ENCODE measurements at regions not wholly inside any gene's neighbourhood (a gene's known extent, or its start where the extent isn't known, plus 50 kb on each side); places are given as distances from the start of the nearest gene placed in this dataset.

DNA sequence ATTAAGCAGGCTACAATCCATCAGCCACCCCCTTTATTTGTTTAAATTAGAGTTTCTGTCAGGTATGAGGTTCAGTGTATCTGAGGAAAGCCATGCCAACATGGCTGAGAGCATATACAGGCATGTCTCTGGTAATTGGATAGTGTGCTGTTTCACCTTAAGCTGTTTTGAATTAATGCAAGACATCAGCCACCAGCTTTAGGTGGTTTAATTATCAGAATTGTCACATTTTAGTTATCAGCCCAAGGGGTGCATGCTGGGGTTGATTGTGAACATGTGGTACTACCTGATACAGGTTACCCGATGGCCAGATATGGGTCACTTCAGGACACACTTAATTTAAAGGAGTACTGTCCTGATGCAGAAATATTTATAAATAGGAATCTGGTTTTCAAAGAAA, 353.2 kb upstream of the TENM3 start:
- DNase-seq, result no peak
- Histone ChIP-seq H3K4me1 (ENCODE audit: control insufficient read depth in 1 of 2, insufficient read depth in 2 of 2, low read length in 2 of 2) (no peaks in the 10 kb centered on the region), H3K79me2 (ENCODE audit: insufficient read depth, low read length) (no peaks in the 10 kb centered on the region), H3K36me3 (replicated peaks in 1 of 2; ENCODE audit: control insufficient read depth in 1 of 2, insufficient read depth in 2 of 2, low read length in 2 of 2) (no peaks in the 10 kb centered on the region), H3K9me3 (replicated peaks in 1 of 2; ENCODE audit: control insufficient read depth in 1 of 2, insufficient read depth in 1 of 2, low read length in 2 of 2) (peaks cover 0 to 9% of the 10 kb centered on the region in 2 donors), H3K27ac (ENCODE audit: low read depth in 1 of 2, low read length in 2 of 2) (no peak overlapping the region), H3K4me3 (replicated peaks in 1 of 3; ENCODE audit: low read depth in 2 of 3, low read length in 3 of 3) (no peak overlapping the region), H2AFZ (ENCODE audit: insufficient read depth, low read depth, low read length, poor library complexity, severe bottlenecking) (no peak overlapping the region), H3K4me2 (replicated peaks; ENCODE audit: extremely low read depth, low read length, poor library complexity, severe bottlenecking) (no peak overlapping the region), H4K20me1 (ENCODE audit: insufficient read depth, low read length) (no peaks in the 10 kb centered on the region), H3K27me3 (ENCODE audit: control insufficient read depth in 2 of 2, insufficient read depth in 2 of 2, low read length in 2 of 2) (no peaks in the 10 kb centered on the region), H3K9ac (ENCODE audit: insufficient read depth, low read length, poor library complexity, severe bottlenecking) (no peak overlapping the region)
- no peak overlapping the region for H3K4me3 Mint-ChIP-seq
- TF ChIP-seq, protein P1, sequence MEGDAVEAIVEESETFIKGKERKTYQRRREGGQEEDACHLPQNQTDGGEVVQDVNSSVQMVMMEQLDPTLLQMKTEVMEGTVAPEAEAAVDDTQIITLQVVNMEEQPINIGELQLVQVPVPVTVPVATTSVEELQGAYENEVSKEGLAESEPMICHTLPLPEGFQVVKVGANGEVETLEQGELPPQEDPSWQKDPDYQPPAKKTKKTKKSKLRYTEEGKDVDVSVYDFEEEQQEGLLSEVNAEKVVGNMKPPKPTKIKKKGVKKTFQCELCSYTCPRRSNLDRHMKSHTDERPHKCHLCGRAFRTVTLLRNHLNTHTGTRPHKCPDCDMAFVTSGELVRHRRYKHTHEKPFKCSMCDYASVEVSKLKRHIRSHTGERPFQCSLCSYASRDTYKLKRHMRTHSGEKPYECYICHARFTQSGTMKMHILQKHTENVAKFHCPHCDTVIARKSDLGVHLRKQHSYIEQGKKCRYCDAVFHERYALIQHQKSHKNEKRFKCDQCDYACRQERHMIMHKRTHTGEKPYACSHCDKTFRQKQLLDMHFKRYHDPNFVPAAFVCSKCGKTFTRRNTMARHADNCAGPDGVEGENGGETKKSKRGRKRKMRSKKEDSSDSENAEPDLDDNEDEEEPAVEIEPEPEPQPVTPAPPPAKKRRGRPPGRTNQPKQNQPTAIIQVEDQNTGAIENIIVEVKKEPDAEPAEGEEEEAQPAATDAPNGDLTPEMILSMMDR (IDR thresholded peaks at IDR 0.05), result no peak
- no peaks in the 10 kb centered on the region for H3K27me3 Mint-ChIP-seq (ENCODE audit: low read depth in 3 of 3)
- intact Hi-C loops (cut with micrococcal nuclease), result no loop called here
- no peak overlapping the region for H3K27ac Mint-ChIP-seq
- no peaks in the 10 kb centered on the region for H3K36me3 Mint-ChIP-seq
- WGBS (ENCODE audit: insufficient coverage), result no CpG with 5 or more reads among the region's 1 CpG
- H3K9me3 Mint-ChIP-seq, result peaks cover 0 to 9% (median 2%) of the 10 kb centered on the region in 7 donors
- no peaks in the 10 kb centered on the region for H3K4me1 Mint-ChIP-seq

DNA sequence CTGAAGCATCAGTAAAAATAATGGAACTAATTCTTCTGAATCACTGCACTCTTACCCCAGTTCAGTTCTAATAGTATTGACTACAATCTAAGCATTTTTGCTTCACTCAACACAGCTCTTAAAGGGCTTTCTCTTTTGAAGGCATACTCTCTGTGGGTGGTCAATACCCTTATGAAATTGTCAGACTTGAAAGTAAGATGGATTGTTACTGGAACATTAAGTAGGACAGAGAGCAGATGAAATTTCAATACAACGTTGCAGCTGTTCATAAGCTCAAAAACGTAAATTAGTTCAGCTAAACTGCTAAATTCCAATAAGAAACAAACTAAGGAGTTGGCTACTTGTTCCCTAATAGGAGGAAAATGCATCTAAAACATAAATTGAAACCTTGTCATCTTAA, 352.3 kb upstream of the TENM3 start:
- H3K27ac Mint-ChIP-seq, result no peak overlapping the region
- intact Hi-C loops (cut with micrococcal nuclease), result no loop called here

More for the DNA sequence above, 352.3 kb upstream of the TENM3 start:
- Histone ChIP-seq H3K4me3 (replicated peaks in 1 of 3; ENCODE audit: low read depth in 2 of 3, low read length in 3 of 3) (no peak overlapping the region), H2AFZ (ENCODE audit: insufficient read depth, low read depth, low read length, poor library complexity, severe bottlenecking) (no peak overlapping the region), H3K9me3 (replicated peaks in 1 of 2; ENCODE audit: control insufficient read depth in 1 of 2, insufficient read depth in 1 of 2, low read length in 2 of 2) (peaks cover 0 to 9% of the 10 kb centered on the region in 2 donors), H3K4me1 (ENCODE audit: control insufficient read depth in 1 of 2, insufficient read depth in 2 of 2, low read length in 2 of 2) (no peaks in the 10 kb centered on the region), H3K4me2 (replicated peaks; ENCODE audit: extremely low read depth, low read length, poor library complexity, severe bottlenecking) (no peak overlapping the region), H4K20me1 (ENCODE audit: insufficient read depth, low read length) (no peaks in the 10 kb centered on the region), H3K36me3 (replicated peaks in 1 of 2; ENCODE audit: control insufficient read depth in 1 of 2, insufficient read depth in 2 of 2, low read length in 2 of 2) (no peaks in the 10 kb centered on the region), H3K9ac (ENCODE audit: insufficient read depth, low read length, poor library complexity, severe bottlenecking) (no peak overlapping the region), H3K27me3 (ENCODE audit: control insufficient read depth in 2 of 2, insufficient read depth in 2 of 2, low read length in 2 of 2) (no peaks in the 10 kb centered on the region), H3K79me2 (ENCODE audit: insufficient read depth, low read length) (no peaks in the 10 kb centered on the region), H3K27ac (ENCODE audit: low read depth in 1 of 2, low read length in 2 of 2) (no peak overlapping the region)
- Mint-ChIP-seq H3K4me1 (no peaks in the 10 kb centered on the region), H3K36me3 (no peaks in the 10 kb centered on the region), H3K9me3 (peaks cover 0 to 13% (median 2%) of the 10 kb centered on the region in 7 donors), H3K27me3 (ENCODE audit: low read depth in 3 of 3) (peaks cover 0 to 1% (median 0%) of the 10 kb centered on the region in 3 donors), H3K4me3 (no peak overlapping the region)
- 80% methylated on average over 1 of the region's 2 CpGs for WGBS (ENCODE audit: insufficient coverage)
- TF ChIP-seq, protein P1 (IDR thresholded peaks at IDR 0.05), result no peak
- no peak for DNase-seq

All from CD14-positive monocyte (primary cell).